MG63 (cell line): ENCODE measurements at regions not wholly inside any gene's neighbourhood (a gene's known extent, or its start where the extent isn't known, plus 50 kb on each side); places are given as distances from the start of the nearest gene placed in this dataset.

ENCODE experiments used
- DNase-seq: peaks from one replicate; pipeline ENCODE4 v3.0.0-alpha.2; 2020
- H3K27me3 ChIP-seq: fragments of 250-450 bp; sonication (Bioruptor Pico); 2 replicates; pipeline ENCODE4 v1.5.1; 2020; ENCODE audit warnings: mild to moderate bottlenecking, moderate library complexity
- H3K36me3 ChIP-seq: fragments of 250-450 bp; sonication (Bioruptor Pico); 2 replicates; pipeline ENCODE4 v1.5.1; 2020; ENCODE audit warnings: mild to moderate bottlenecking, moderate library complexity
- H3K4me3 ChIP-seq: fragments of 250-450 bp; sonication (Bioruptor Pico); 2 replicates; pipeline ENCODE4 v1.5.1; 2020; ENCODE audit warnings: mild to moderate bottlenecking, moderate library complexity
- H3K9me3 ChIP-seq: fragments of 250-450 bp; sonication (Bioruptor Pico); 2 replicates; pipeline ENCODE4 v1.5.1; 2020; ENCODE audit warnings: mild to moderate bottlenecking, moderate library complexity

DNA sequence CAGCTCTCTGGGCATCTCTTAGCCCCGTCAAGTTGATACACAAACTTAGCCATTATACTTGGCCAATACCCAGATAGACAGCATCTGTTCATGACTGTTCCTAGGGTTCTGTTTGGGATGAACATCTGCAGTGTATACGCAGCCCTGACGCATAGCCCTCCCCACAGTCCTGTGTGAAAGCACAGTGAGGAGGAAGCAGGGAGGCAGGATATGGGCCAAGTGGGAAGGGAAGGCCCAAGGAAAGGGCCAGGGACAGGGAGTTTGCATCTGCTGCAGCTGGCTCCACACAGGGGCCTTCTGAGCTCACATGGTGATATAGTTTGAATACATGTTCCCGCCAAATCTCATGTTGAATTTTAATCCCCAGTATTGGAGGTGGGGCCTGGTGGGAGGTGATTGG lies 80.2 kb downstream of the CMPK2 start:
- no peak for DNase-seq
- H3K27me3 ChIP-seq: no peaks in the 10 kb centered on the region
- no peak overlapping the region for H3K4me3 ChIP-seq
- no peaks in the 10 kb centered on the region for H3K36me3 ChIP-seq
- no peaks in the 10 kb centered on the region for H3K9me3 ChIP-seq

DNA sequence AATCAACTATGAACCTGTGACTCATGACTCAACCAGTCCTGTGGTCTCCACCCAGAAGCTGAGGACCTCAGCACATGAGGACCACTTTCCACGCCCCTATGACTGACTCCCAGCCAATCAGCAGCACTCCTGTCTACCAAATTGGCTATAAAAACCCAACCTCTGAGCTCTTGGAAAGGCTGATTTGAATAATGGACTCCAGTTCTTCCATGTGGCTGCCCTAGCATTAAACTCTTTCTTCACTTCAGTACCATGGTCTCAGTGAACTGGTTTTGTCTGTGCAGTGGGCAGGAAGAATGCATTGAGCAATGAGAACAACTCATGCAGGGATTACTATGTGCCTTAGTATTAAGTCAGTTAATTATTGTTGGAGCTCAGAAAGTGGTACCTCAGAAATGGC lies 78.3 kb downstream of the CMPK2 start:
- no peak for DNase-seq
- no peak overlapping the region for H3K4me3 ChIP-seq

DNA sequence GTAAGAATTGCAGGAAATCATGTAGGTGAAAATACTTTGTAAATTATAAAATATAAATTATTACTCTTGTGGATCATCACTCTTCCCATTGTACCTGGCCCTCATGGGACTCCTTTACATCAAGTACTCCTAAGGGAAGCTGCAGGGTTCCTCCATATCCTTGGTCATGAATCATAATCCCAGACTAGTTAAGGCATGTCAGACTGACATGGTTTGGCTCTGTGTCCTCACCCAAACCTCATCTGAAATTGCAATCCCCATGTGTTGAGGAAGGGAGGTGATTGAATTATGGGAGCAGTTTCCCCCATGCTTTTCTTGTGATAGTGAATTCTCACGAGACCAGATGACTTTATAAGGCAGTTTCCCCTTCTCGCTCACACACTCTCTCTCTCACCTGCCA lies 77.1 kb downstream of the CMPK2 start:
- H3K27me3 ChIP-seq: no peaks in the 10 kb centered on the region
- H3K4me3 ChIP-seq: no peak overlapping the region
- H3K9me3 ChIP-seq: no peaks in the 10 kb centered on the region
- DNase-seq: no peak
- no peaks in the 10 kb centered on the region for H3K36me3 ChIP-seq

More for the DNA sequence above, 78.3 kb downstream of the CMPK2 start:
- Histone ChIP-seq H3K27me3 (no peaks in the 10 kb centered on the region), H3K36me3 (no peaks in the 10 kb centered on the region), H3K9me3 (no peaks in the 10 kb centered on the region)

DNA sequence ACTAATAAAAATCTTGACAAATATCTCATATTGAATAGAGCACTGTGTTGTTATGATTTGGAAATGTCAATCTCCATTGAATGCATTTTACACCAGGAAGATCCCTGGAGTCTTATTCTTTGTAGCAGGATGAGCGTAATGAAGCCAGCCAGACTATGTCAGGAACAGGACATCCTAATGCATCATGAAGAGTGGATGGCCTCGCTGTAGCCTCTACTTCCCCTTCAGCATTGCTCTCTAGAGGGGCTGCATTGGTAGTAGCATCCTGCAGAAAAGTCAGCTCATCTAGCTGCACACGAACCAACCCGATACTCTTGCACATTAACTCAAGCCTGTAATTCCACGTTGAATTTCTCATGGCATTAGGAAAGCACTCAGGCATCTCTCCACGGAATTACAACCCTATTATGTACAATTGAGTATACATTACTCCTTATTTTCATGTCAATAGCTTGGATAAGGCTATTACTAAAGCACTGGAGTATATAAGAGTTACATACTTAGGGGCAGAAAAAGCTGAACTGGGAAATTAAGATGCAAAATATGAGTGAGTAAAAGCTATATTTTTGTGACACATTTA lies 76.1 kb downstream of the CMPK2 start:
- H3K27me3 ChIP-seq: no peaks in the 10 kb centered on the region
- DNase-seq: no peak
- no peak overlapping the region for H3K4me3 ChIP-seq
- no peaks in the 10 kb centered on the region for H3K36me3 ChIP-seq
- H3K9me3 ChIP-seq: no peaks in the 10 kb centered on the region

DNA sequence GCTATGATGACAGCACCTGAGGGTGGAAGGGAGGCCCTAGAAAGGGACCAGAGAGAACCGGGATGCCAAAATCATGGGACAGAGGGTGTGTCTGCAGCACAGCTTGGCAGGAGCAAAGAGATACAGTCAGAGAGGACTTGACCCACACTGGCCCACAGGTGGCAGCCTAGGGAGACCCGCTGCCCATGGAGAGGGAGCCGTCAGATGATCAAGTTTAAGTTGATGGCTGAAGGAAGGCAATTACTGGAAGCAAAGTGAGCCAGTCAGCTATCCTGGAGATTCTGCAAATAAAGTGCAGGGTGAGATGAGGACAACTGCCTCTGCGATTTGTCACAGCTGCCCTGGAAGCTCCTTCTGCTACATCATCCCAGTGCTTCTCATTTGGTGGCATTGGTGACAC lies 74.0 kb downstream of the CMPK2 start:
- no peaks in the 10 kb centered on the region for H3K9me3 ChIP-seq
- no peaks in the 10 kb centered on the region for H3K27me3 ChIP-seq
- DNase-seq: peak; percentile 9
- no peak overlapping the region for H3K4me3 ChIP-seq
- H3K36me3 ChIP-seq: no peaks in the 10 kb centered on the region

DNA sequence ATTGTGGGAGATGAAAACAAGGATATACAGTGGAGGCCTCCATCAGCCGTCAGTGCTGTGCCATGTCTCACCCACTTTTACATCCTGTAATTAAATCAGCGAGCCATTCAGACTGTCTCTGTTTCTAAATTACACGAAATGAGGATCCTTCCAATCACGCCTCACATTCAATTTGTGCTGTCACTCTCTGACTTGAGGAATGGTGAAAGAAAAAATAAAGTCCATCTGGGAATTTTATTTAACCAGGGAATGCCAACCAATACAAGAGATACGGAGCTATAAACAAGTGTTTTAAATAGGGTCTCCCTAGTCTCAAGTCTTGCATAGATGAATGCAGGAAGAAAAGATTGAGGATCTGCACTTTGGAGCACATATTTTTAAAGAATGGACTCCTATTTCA lies 72.8 kb downstream of the CMPK2 start:
- no peak for DNase-seq
- Histone ChIP-seq H3K4me3 (no peak overlapping the region), H3K36me3 (no peaks in the 10 kb centered on the region), H3K27me3 (no peaks in the 10 kb centered on the region), H3K9me3 (no peaks in the 10 kb centered on the region)

DNA sequence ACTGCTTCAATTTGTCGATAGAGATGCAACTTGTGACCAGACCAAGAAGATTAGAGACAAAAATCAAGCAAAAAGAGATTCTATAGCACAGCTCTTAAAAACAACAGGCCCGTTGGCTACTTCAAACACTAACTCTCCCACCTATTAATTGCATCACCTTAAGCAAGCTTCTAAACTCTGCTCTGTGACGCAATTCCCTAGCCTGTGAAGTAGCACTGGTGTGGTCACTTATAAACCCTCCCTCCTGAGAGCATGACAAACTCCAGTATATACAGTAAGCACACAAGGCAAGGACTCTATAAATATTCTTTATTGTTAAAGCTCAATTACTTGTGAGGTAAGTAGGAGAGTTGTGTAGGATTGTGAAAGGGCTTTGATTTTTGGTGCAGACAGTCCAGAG lies 72.3 kb downstream of the CMPK2 start:
- no peaks in the 10 kb centered on the region for H3K9me3 ChIP-seq
- no peaks in the 10 kb centered on the region for H3K36me3 ChIP-seq
- no peak for DNase-seq
- no peak overlapping the region for H3K4me3 ChIP-seq
- H3K27me3 ChIP-seq: no peaks in the 10 kb centered on the region

DNA sequence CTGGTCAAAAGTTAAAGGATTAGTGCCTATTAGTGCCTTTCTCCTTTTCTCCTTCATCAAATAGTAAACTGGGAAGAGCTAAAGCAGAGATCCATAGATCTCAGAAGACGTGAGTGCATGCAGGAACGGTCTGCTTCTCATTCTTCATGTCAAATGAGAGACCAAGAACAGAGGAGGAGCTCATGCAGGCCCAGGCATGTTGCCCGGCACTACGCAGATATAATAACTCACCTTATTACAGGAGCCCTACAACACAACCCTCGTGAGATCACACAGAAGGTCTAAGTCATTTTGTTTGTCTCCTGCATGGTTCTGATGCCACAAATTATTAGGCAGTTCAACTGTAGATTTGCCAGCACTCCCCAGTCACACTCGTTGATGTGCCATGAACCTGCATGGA lies 71.8 kb downstream of the CMPK2 start:
- no peaks in the 10 kb centered on the region for H3K36me3 ChIP-seq
- H3K4me3 ChIP-seq: no peak overlapping the region
- H3K27me3 ChIP-seq: no peaks in the 10 kb centered on the region
- no peaks in the 10 kb centered on the region for H3K9me3 ChIP-seq
- DNase-seq: no peak

DNA sequence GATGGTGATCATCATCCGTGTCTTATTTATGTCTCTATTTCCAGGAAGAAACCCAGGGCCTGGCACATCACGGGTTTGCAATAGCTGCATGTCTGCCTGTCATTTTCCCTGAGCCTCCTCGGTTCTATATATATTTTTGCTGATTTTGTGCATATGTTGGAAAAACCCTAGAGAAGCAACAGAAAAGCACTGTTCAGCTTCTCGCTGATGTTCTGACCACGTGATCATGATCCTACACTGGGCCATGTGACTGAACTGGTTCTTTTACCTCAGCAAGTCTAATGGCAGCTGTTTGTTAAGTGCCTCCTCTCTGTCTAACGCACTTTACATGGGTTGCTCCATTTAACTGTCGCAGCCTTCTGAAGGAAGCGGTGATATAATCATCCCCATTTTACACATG lies 71.3 kb downstream of the CMPK2 start:
- H3K36me3 ChIP-seq: no peaks in the 10 kb centered on the region
- H3K27me3 ChIP-seq: no peaks in the 10 kb centered on the region

More for the DNA sequence above, 71.3 kb downstream of the CMPK2 start:
- DNase-seq: no peak
- Histone ChIP-seq H3K4me3 (no peak overlapping the region), H3K9me3 (no peaks in the 10 kb centered on the region)
